ENCODE measurements at regions not wholly inside any gene's neighbourhood (a gene's known extent, or its start where the extent isn't known, plus 50 kb on each side); places are given as distances from the start of the nearest gene placed in this dataset.

GRCh38 chr14:106822905-106823304 lies 1296.5 kb downstream of the TMEM121 start:
- DNase-seq, result no peak

GRCh38 chr14:106823552-106823951 lies 1297.2 kb downstream of the TMEM121 start:
- no peak for DNase-seq

GRCh38 chr14:106826833-106827369 lies 1300.5 kb downstream of the TMEM121 start:
- no peak for DNase-seq

- peak; percentile 81 for DNase-seq
Observed at GRCh38 chr14:106831322-106831720, 1304.9 kb downstream of the TMEM121 start.

GRCh38 chr14:106837870-106838269 lies 1311.5 kb downstream of the TMEM121 start:
- DNase-seq, result no peak

- no peak for DNase-seq
Observed at GRCh38 chr14:106838991-106839769, 1312.8 kb downstream of the TMEM121 start.

GRCh38 chr14:106840258-106840657 lies 1313.9 kb downstream of the TMEM121 start:
- no peak for DNase-seq

GRCh38 chr14:106840991-106841390 lies 1314.6 kb downstream of the TMEM121 start:
- DNase-seq, result no peak

GRCh38 chr14:106841701-106842100 lies 1315.3 kb downstream of the TMEM121 start:
- DNase-seq, result no peak

GRCh38 chr14:106842687-106843086 lies 1316.3 kb downstream of the TMEM121 start:
- DNase-seq, result no peak

GRCh38 chr14:106843386-106843785 lies 1317.0 kb downstream of the TMEM121 start:
- DNase-seq, result no peak

GRCh38 chr14:106843951-106844483 lies 1317.6 kb downstream of the TMEM121 start:
- peak; percentile 73 for DNase-seq

- DNase-seq, result peak; percentile 86
Observed at GRCh38 chr14:106844608-106845285, 1318.4 kb downstream of the TMEM121 start.

- DNase-seq, result peak; percentile 74
Observed at GRCh38 chr14:106845286-106846087, 1319.1 kb downstream of the TMEM121 start.

GRCh38 chr14:106846218-106846617 lies 1319.8 kb downstream of the TMEM121 start:
- DNase-seq, result no peak

GRCh38 chr14:106848330-106849121 lies 1322.1 kb downstream of the TMEM121 start:
- DNase-seq, result no peak

- DNase-seq, result no peak
Observed at GRCh38 chr14:106850913-106851825, 1324.8 kb downstream of the TMEM121 start.

- DNase-seq, result peak; percentile 94
Observed at GRCh38 chr14:106872611-106873446, 1346.4 kb downstream of the TMEM121 start.

GRCh38 chr14:106874350-106874749 lies 1348.0 kb downstream of the TMEM121 start:
- DNase-seq, result no peak

- peak; percentile 72 for DNase-seq
Observed at GRCh38 chr14:106875503-106875902, 1349.1 kb downstream of the TMEM121 start.

All from activated effector memory CD4-positive, alpha-beta T cell treated with anti-CD3 and anti-CD28 coated beads, Interleukin-2, amount 50 U/mL, for 16 hours (primary cell).